ENCODE measurements at regions not wholly inside any gene's neighbourhood (a gene's known extent, or its start where the extent isn't known, plus 50 kb on each side); places are given as distances from the start of the nearest gene placed in this dataset.

DNA sequence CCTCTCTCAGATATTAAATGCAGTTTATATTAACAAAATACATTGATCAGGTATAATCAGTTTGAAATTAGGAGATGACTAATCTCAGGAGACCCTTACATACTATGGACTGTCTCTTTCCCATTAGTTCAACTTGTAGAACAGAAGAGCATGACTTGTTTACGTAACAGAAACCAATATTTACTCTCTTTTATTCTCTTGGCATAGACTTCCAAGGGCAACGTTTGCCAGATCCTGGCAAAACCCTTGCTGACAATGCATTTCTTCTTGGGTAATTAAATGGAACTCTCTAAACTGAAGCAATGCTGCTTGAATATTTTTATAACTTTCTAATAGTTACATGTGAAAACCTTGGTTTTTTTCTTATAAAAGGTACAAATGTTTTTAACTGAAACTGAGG is 68.3 kb upstream of the MYO16 start:
- Histone ChIP-seq H3K4me1 (ENCODE audit: control insufficient read depth, extremely low read depth, insufficient read depth, low read length) (no peaks in the 10 kb centered on the region), H4K20me1 (ENCODE audit: control insufficient read depth, extremely low read depth, insufficient read depth, low read length) (no peaks in the 10 kb centered on the region), H3K27ac (ENCODE audit: control insufficient read depth, insufficient read depth, low read length) (no peak overlapping the region), H2AFZ (ENCODE audit: control insufficient read depth, low read length) (no peak overlapping the region), H3K9me1 (ENCODE audit: control insufficient read depth, extremely low read depth, insufficient read depth, low read length) (no peaks in the 10 kb centered on the region), H3K79me2 (ENCODE audit: control insufficient read depth, insufficient read depth, low read length) (no peaks in the 10 kb centered on the region), H3K4me3 (ENCODE audit: control insufficient read depth in 2 of 3, extremely low read depth in 1 of 3, insufficient read depth in 2 of 3, low read depth in 1 of 3, low read length in 3 of 3) (no peak overlapping the region), H3K9me3 (ENCODE audit: control insufficient read depth, low read depth, low read length) (no peaks in the 10 kb centered on the region), H3K4me2 (ENCODE audit: control insufficient read depth, extremely low read depth, insufficient read depth, low read depth, low read length) (no peak overlapping the region), H3K27me3 (ENCODE audit: control insufficient read depth, extremely low read depth, insufficient read depth, low read length) (no peaks in the 10 kb centered on the region), H3K9ac (ENCODE audit: control insufficient read depth, extremely low read depth, insufficient read depth, low read length) (no peak overlapping the region), H3K36me3 (ENCODE audit: control insufficient read depth in 2 of 2, extremely low read depth in 1 of 2, insufficient read depth in 2 of 2, low read length in 2 of 2) (no peaks in the 10 kb centered on the region)
- DNase-seq (ENCODE audit: low read depth, low spot score) = no peak
- no peak for FAIRE-seq
- no peak for TF ChIP-seq EZH2 (IDR thresholded peaks at IDR 0.05; ENCODE audit: low read length)
- TF ChIP-seq, protein P1, sequence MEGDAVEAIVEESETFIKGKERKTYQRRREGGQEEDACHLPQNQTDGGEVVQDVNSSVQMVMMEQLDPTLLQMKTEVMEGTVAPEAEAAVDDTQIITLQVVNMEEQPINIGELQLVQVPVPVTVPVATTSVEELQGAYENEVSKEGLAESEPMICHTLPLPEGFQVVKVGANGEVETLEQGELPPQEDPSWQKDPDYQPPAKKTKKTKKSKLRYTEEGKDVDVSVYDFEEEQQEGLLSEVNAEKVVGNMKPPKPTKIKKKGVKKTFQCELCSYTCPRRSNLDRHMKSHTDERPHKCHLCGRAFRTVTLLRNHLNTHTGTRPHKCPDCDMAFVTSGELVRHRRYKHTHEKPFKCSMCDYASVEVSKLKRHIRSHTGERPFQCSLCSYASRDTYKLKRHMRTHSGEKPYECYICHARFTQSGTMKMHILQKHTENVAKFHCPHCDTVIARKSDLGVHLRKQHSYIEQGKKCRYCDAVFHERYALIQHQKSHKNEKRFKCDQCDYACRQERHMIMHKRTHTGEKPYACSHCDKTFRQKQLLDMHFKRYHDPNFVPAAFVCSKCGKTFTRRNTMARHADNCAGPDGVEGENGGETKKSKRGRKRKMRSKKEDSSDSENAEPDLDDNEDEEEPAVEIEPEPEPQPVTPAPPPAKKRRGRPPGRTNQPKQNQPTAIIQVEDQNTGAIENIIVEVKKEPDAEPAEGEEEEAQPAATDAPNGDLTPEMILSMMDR (optimal IDR thresholded peaks at IDR 0.05 in 1 of 3, IDR thresholded peaks at IDR 0.05 in 1 of 3, conservative IDR thresholded peaks at IDR 0.05 in 1 of 3; ENCODE audit: extremely low read depth in 1 of 3, insufficient read depth in 2 of 3, low read length in 3 of 3) = no peak
- dilution Hi-C loops (cut with MboI; ENCODE audit: extremely low pct_ligation_motif_present, low sequenced_read_pairs) = no loop called here

DNA sequence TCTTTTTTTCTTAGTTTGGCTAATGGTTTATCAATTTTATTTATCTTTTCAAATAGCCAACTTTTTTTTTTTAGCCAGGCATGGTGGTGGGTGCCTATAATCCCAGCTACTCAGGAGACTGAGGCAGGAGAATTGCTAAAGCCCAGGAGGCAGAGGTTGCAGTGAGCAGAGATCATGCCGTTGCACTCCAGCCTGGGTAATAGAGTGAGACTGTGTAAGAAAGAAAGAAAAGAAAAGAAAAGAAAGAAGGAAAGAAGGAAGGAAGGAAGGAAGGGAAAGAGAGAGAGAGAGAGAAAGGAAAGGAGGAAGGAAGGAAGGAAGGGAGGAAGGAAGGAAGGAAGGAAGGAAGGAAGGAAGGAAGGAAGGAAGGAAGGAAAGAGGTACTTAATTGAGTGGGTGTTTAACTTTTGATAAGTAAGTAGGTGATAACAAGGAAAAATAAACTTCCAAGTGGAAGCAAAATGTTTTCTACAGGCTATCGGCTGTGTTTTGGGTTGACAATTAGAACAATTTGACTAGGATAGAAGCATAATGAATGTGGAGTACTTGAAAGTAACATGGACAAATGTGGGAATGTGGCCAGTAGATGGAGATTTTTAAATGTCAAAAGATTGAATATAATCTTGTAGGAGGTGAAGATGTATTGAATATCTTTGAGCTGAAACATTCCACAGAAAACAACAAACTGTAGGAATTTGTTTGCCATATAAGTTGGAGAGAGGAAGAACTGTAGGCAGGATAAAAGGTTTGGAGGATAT is 62.8 kb upstream of the MYO16 start:
- Histone ChIP-seq H3K27ac (ENCODE audit: control insufficient read depth, insufficient read depth, low read length) (no peak overlapping the region), H3K27me3 (ENCODE audit: control insufficient read depth, extremely low read depth, insufficient read depth, low read length) (no peaks in the 10 kb centered on the region), H3K9me3 (ENCODE audit: control insufficient read depth, low read depth, low read length) (no peaks in the 10 kb centered on the region), H3K79me2 (ENCODE audit: control insufficient read depth, insufficient read depth, low read length) (no peaks in the 10 kb centered on the region), H3K9ac (ENCODE audit: control insufficient read depth, extremely low read depth, insufficient read depth, low read length) (no peak overlapping the region), H3K4me2 (ENCODE audit: control insufficient read depth, extremely low read depth, insufficient read depth, low read depth, low read length) (no peak overlapping the region), H3K4me1 (ENCODE audit: control insufficient read depth, extremely low read depth, insufficient read depth, low read length) (no peaks in the 10 kb centered on the region), H2AFZ (ENCODE audit: control insufficient read depth, low read length) (no peak overlapping the region), H3K4me3 (ENCODE audit: control insufficient read depth in 2 of 3, extremely low read depth in 1 of 3, insufficient read depth in 2 of 3, low read depth in 1 of 3, low read length in 3 of 3) (no peak overlapping the region), H4K20me1 (ENCODE audit: control insufficient read depth, extremely low read depth, insufficient read depth, low read length) (no peaks in the 10 kb centered on the region), H3K36me3 (ENCODE audit: control insufficient read depth in 2 of 2, extremely low read depth in 1 of 2, insufficient read depth in 2 of 2, low read length in 2 of 2) (no peaks in the 10 kb centered on the region), H3K9me1 (ENCODE audit: control insufficient read depth, extremely low read depth, insufficient read depth, low read length) (no peaks in the 10 kb centered on the region)
- TF ChIP-seq EZH2 (IDR thresholded peaks at IDR 0.05; ENCODE audit: low read length) = no peak
- TF ChIP-seq, protein P1 (optimal IDR thresholded peaks at IDR 0.05 in 1 of 3, IDR thresholded peaks at IDR 0.05 in 1 of 3, conservative IDR thresholded peaks at IDR 0.05 in 1 of 3; ENCODE audit: extremely low read depth in 1 of 3, insufficient read depth in 2 of 3, low read length in 3 of 3) = no peak
- FAIRE-seq (no peak), DNase-seq (ENCODE audit: low read depth, low spot score) (no peak)
- dilution Hi-C loops (cut with MboI; ENCODE audit: extremely low pct_ligation_motif_present, low sequenced_read_pairs) = no loop called here

All from keratinocyte (primary cell).